WTC11 (cell line): ENCODE measurements at regions not wholly inside any gene's neighbourhood (a gene's known extent, or its start where the extent isn't known, plus 50 kb on each side); places are given as distances from the start of the nearest gene placed in this dataset.

Experiments used
- ATAC-seq: fragments of 200-7000 bp; cut with Tn5 transposase; 2 replicates; pipeline ENCODE4 v1.10.0; 2021; ENCODE audit warnings: mild to moderate bottlenecking, moderate library complexity
- CTCF ChIA-PET: fragments of 300-600 bp; sonication (Branson Sonifier 250); formaldehyde crosslinking; loops from one replicate; lab custom pipeline; 2021; ENCODE audit warnings: antibody characterized with exemption; lab: Charles Lee
- POLR2A ChIA-PET: fragments of 350-600 bp; sonication (Branson Sonifier 250); formaldehyde crosslinking; loops from one replicate; lab custom pipeline; 2021; ENCODE audit warnings: antibody characterized with exemption; lab: Charles Lee
- DNase-seq: peaks from one replicate; pipeline ENCODE4 v3.0.0; 2021; ENCODE audit warnings: low spot score
- H3K27ac Mint-ChIP-seq: 2 replicates; pipeline ENCODE4 v1.8.0; 2021; ENCODE audit warnings: mixed read lengths
- H3K27me3 Mint-ChIP-seq: 2 replicates; pipeline ENCODE4 v1.8.0; 2021; ENCODE audit warnings: low read depth, mild to moderate bottlenecking, moderate library complexity, mixed read lengths
- H3K36me3 Mint-ChIP-seq: 2 replicates; pipeline ENCODE4 v1.8.0; 2021; ENCODE audit warnings: mixed read lengths
- H3K4me1 Mint-ChIP-seq: 2 replicates; pipeline ENCODE4 v1.8.0; 2022; ENCODE audit warnings: mixed read lengths
- H3K4me3 Mint-ChIP-seq: 2 replicates; pipeline ENCODE4 v1.8.0; 2021; ENCODE audit warnings: mild to moderate bottlenecking, moderate library complexity, mixed read lengths
- H3K9me3 Mint-ChIP-seq: 2 replicates; pipeline ENCODE4 v1.8.0; 2021; ENCODE audit warnings: mixed read lengths
- E2F1 ChIP-seq: sonication (generic); formaldehyde crosslinking; IDR thresholded peaks from 2 replicates; pipeline ENCODE4 v1.8.0; 2022; ENCODE audit warnings: mild to moderate bottlenecking, missing genetic modification reagents
- ESRRA ChIP-seq: sonication (generic); formaldehyde crosslinking; IDR thresholded peaks from 2 replicates; pipeline ENCODE4 v1.8.1; 2022; ENCODE audit warnings: mild to moderate bottlenecking, missing genetic modification reagents, borderline replicate concordance
- FOXJ3 ChIP-seq: sonication (generic); formaldehyde crosslinking; IDR thresholded peaks from 2 replicates; pipeline ENCODE4 v1.9.0; 2021; ENCODE audit warnings: missing genetic modification reagents, mild to moderate bottlenecking, borderline replicate concordance
- FOXP1 ChIP-seq: sonication (generic); formaldehyde crosslinking; IDR thresholded peaks from 2 replicates; pipeline ENCODE4 v1.8.0; 2022; ENCODE audit warnings: missing genetic modification reagents, mild to moderate bottlenecking, moderate library complexity, borderline replicate concordance
- FOXP4 ChIP-seq: sonication (generic); formaldehyde crosslinking; IDR thresholded peaks from 2 replicates; pipeline ENCODE4 v1.8.0; 2022; ENCODE audit warnings: mild to moderate bottlenecking, missing genetic modification reagents
- HMGXB4 ChIP-seq: sonication (generic); formaldehyde crosslinking; IDR thresholded peaks from 2 replicates; pipeline ENCODE4 v1.8.1; 2023; ENCODE audit warnings: mild to moderate bottlenecking, moderate library complexity, missing genetic modification reagents
- OVOL2 ChIP-seq: fragments of 250-450 bp; sonication (Bioruptor Pico); IDR thresholded peaks from 2 replicates; pipeline ENCODE4 v1.9.0; 2021; ENCODE audit warnings: mild to moderate bottlenecking, borderline replicate concordance
- RELA ChIP-seq: sonication (generic); formaldehyde crosslinking; IDR thresholded peaks from 2 replicates; pipeline ENCODE4 v1.8.1; 2022; ENCODE audit warnings: missing genetic modification reagents, mild to moderate bottlenecking, borderline replicate concordance
- SMAD3 ChIP-seq: sonication (generic); formaldehyde crosslinking; IDR thresholded peaks from 2 replicates; pipeline ENCODE4 v1.8.0; 2022; ENCODE audit warnings: missing genetic modification reagents, mild to moderate bottlenecking, borderline replicate concordance
- SMAD4 ChIP-seq: sonication (generic); formaldehyde crosslinking; IDR thresholded peaks from 2 replicates; pipeline ENCODE4 v1.8.0; 2022; ENCODE audit warnings: mild to moderate bottlenecking, missing genetic modification reagents
- SP1 ChIP-seq: sonication (generic); formaldehyde crosslinking; conservative IDR thresholded peaks from 2 replicates; pipeline ENCODE4 v1.8.1; 2022; ENCODE audit warnings: missing genetic modification reagents
- TCF7 ChIP-seq: sonication (generic); formaldehyde crosslinking; IDR thresholded peaks from 2 replicates; pipeline ENCODE4 v1.8.0; 2022; ENCODE audit warnings: mild to moderate bottlenecking, low read depth, missing genetic modification reagents, moderate library complexity
- TEAD1 ChIP-seq: sonication (generic); formaldehyde crosslinking; IDR thresholded peaks from 2 replicates; pipeline ENCODE4 v1.8.0; 2022; ENCODE audit warnings: mild to moderate bottlenecking, missing genetic modification reagents
- TP53 ChIP-seq: sonication (generic); formaldehyde crosslinking; IDR thresholded peaks from 2 replicates; pipeline ENCODE4 v1.8.1; 2023; ENCODE audit warnings: mild to moderate bottlenecking, missing genetic modification reagents
- ZMAT4 ChIP-seq: fragments of 250-450 bp; sonication (Bioruptor Pico); IDR thresholded peaks from 2 replicates; pipeline ENCODE4 v1.9.0; 2021; ENCODE audit warnings: mild to moderate bottlenecking
- ZNF317 ChIP-seq: sonication (generic); formaldehyde crosslinking; IDR thresholded peaks from 2 replicates; pipeline ENCODE4 v1.8.1; 2023; ENCODE audit warnings: low read depth, mild to moderate bottlenecking, moderate library complexity, missing genetic modification reagents, borderline replicate concordance
- ZNF396 ChIP-seq: fragments of 250-450 bp; sonication (Bioruptor Pico); IDR thresholded peaks from 2 replicates; pipeline ENCODE4 v1.8.0; 2021; ENCODE audit warnings: mild to moderate bottlenecking, moderate library complexity, borderline replicate concordance
- ZNF512 ChIP-seq: sonication (generic); formaldehyde crosslinking; IDR thresholded peaks from 2 replicates; pipeline ENCODE4 v1.8.1; 2022; ENCODE audit warnings: missing genetic modification reagents, borderline replicate concordance
- ZNF671 ChIP-seq: fragments of 250-450 bp; sonication (Bioruptor Pico); IDR thresholded peaks from 2 replicates; pipeline ENCODE4 v1.8.0; 2021; ENCODE audit warnings: mild to moderate bottlenecking
- TF ChIP-seq, protein P1 (sequence below): sonication (generic); formaldehyde crosslinking; IDR thresholded peaks from 2 replicates; pipeline ENCODE4 v1.8.0; 2023; ENCODE audit warnings: missing genetic modification reagents, mild to moderate bottlenecking, borderline replicate concordance

DNA sequence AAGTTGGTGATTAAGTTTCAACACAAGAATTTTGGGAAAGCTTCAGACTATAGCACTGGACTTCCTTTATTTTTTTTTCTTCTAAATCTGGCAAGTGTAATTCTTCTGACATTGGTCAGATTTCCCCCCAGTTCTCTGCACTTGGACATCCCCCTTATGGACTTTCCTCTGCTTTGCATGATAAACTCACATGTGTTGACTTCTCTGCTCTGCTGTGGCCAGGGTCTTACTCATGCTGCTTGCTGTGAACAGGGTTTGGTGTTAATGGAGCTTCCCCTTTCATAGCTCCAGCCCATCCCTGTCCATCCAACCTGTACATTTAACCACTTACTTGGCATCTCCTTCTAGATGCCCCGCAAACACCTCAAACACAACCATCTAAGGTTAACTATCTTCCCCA lies 70.5 kb upstream of the SPATA13 start (continued):
- TF ChIP-seq ZMAT4 (CRISPR knock-in tag) (no peak), ZNF396 (CRISPR knock-in tag) (no peak)

GRCh38 chr13:24091080-24091479 lies 69.4 kb upstream of the SPATA13 start:
- Mint-ChIP-seq H3K4me3 (no peak overlapping the region), H3K4me1 (peaks cover 6% of the 10 kb centered on the region), H3K27ac (no peak overlapping the region)
- TF ChIP-seq TCF7 (CRISPR knock-in tag) (no peak), E2F1 (CRISPR knock-in tag) (no peak), TEAD1 (no peak), RELA (CRISPR knock-in tag) (no peak), ZNF512 (CRISPR knock-in tag) (no peak), OVOL2 (CRISPR knock-in tag) (no peak), ZNF671 (CRISPR knock-in tag) (no peak), ESRRA (CRISPR knock-in tag) (no peak), FOXP4 (CRISPR knock-in tag) (no peak), SMAD4 (CRISPR knock-in tag) (no peak), ZNF317 (CRISPR knock-in tag) (no peak), SMAD3 (CRISPR knock-in tag) (no peak), FOXJ3 (CRISPR knock-in tag) (no peak), SP1 (CRISPR knock-in tag) (no peak), HMGXB4 (CRISPR knock-in tag) (no peak), TP53 (CRISPR knock-in tag) (no peak), FOXP1 (no peak)
- TF ChIP-seq, protein P1, sequence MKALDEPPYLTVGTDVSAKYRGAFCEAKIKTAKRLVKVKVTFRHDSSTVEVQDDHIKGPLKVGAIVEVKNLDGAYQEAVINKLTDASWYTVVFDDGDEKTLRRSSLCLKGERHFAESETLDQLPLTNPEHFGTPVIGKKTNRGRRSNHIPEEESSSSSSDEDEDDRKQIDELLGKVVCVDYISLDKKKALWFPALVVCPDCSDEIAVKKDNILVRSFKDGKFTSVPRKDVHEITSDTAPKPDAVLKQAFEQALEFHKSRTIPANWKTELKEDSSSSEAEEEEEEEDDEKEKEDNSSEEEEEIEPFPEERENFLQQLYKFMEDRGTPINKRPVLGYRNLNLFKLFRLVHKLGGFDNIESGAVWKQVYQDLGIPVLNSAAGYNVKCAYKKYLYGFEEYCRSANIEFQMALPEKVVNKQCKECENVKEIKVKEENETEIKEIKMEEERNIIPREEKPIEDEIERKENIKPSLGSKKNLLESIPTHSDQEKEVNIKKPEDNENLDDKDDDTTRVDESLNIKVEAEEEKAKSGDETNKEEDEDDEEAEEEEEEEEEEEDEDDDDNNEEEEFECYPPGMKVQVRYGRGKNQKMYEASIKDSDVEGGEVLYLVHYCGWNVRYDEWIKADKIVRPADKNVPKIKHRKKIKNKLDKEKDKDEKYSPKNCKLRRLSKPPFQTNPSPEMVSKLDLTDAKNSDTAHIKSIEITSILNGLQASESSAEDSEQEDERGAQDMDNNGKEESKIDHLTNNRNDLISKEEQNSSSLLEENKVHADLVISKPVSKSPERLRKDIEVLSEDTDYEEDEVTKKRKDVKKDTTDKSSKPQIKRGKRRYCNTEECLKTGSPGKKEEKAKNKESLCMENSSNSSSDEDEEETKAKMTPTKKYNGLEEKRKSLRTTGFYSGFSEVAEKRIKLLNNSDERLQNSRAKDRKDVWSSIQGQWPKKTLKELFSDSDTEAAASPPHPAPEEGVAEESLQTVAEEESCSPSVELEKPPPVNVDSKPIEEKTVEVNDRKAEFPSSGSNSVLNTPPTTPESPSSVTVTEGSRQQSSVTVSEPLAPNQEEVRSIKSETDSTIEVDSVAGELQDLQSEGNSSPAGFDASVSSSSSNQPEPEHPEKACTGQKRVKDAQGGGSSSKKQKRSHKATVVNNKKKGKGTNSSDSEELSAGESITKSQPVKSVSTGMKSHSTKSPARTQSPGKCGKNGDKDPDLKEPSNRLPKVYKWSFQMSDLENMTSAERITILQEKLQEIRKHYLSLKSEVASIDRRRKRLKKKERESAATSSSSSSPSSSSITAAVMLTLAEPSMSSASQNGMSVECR (CRISPR knock-in tag) = no peak
- TF ChIP-seq, all 79 proteins: peak for 0
- Mint-ChIP-seq H3K36me3 (no peaks in the 10 kb centered on the region), H3K9me3 (no peaks in the 10 kb centered on the region), H3K27me3 (no peaks in the 10 kb centered on the region)
- ChIA-PET CTCF (interaction anchor here (1.5 kb wide), 1 partner anchor 38 kb away, joined by 5 read pairs; no protein-coding TSS in a partner anchor), POLR2A (no interaction called here)
- ATAC-seq (no peak), DNase-seq (no peak)
